ENCODE measurements at regions not wholly inside any gene's neighbourhood (a gene's known extent, or its start where the extent isn't known, plus 50 kb on each side); places are given as distances from the start of the nearest gene placed in this dataset.

- no peak for TF ChIP-seq BACH2 (CRISPR knock-in tag; IDR thresholded peaks at IDR 0.05; ENCODE audit: borderline replicate concordance)
- no peak for TF ChIP-seq ZFP3 (CRISPR knock-in tag; IDR thresholded peaks at IDR 0.05)
- TF ChIP-seq, protein P1, sequence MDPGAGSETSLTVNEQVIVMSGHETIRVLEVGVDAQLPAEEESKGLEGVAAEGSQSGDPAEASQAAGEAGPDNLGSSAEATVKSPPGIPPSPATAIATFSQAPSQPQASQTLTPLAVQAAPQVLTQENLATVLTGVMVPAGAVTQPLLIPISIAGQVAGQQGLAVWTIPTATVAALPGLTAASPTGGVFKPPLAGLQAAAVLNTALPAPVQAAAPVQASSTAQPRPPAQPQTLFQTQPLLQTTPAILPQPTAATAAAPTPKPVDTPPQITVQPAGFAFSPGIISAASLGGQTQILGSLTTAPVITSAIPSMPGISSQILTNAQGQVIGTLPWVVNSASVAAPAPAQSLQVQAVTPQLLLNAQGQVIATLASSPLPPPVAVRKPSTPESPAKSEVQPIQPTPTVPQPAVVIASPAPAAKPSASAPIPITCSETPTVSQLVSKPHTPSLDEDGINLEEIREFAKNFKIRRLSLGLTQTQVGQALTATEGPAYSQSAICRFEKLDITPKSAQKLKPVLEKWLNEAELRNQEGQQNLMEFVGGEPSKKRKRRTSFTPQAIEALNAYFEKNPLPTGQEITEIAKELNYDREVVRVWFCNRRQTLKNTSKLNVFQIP (CRISPR knock-in tag; IDR thresholded peaks at IDR 0.05; ENCODE audit: borderline replicate concordance, low read depth), result no peak
- TF ChIP-seq CSRNP3 (CRISPR knock-in tag; IDR thresholded peaks at IDR 0.05), result no peak
- TF ChIP-seq ZFP30 (CRISPR knock-in tag; IDR thresholded peaks at IDR 0.05), result no peak
- no peak for TF ChIP-seq RARB (CRISPR knock-in tag; IDR thresholded peaks at IDR 0.05)
Observed at GRCh38 chr6:105594821-105595220, 191.9 kb upstream of the PREP start.

All from SK-N-SH treated with all-trans-retinoic acid at 6 μM for 48 hours (cell line).